Hepatocyte (in vitro differentiated cells): ENCODE measurements at regions not wholly inside any gene's neighbourhood (a gene's known extent, or its start where the extent isn't known, plus 50 kb on each side); places are given as distances from the start of the nearest gene placed in this dataset.
"Not testable (repeated sequence)": the region's sequence is repeated elsewhere in the genome, so short reads cannot be mapped to it uniquely, and the experiment has no call there.

Source experiments
- EZH2 ChIP-seq: fragments of 200-600 bp; sonication (generic); IDR thresholded peaks from 2 replicates; pipeline ENCODE4 v1.6.1; 2016; ENCODE audit warnings: antibody characterized with exemption, mild to moderate bottlenecking, borderline replicate concordance
- TF ChIP-seq, protein P1 (sequence below): fragments of 200-600 bp; sonication (generic); IDR thresholded peaks from 2 replicates; pipeline ENCODE4 v1.5.1; 2016; ENCODE audit warnings: antibody characterized with exemption, mild to moderate bottlenecking; ENCODE audit not compliant: poor library complexity

DNA sequence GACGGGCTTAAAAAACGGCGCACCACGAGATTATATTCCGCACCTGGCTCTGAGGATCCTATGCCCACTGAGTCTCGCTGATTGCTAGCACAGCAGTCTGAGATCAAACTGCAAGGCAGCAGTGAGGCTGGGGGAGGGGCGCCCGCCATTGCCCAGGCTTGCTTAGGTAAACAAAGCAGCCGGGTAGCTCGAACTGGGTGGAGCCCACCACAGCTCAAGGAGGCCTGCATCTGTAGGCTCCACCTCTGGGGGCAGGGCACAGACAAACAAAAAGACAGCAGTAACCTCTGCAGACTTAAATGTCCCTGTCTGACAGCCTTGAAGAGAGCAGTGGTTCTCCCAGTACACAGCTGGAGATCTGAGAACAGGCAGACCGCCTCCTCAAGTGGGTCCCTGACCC, 725.6 kb downstream of the NUP35 start:
- not testable (repeated sequence) for TF ChIP-seq EZH2
- TF ChIP-seq, protein P1, sequence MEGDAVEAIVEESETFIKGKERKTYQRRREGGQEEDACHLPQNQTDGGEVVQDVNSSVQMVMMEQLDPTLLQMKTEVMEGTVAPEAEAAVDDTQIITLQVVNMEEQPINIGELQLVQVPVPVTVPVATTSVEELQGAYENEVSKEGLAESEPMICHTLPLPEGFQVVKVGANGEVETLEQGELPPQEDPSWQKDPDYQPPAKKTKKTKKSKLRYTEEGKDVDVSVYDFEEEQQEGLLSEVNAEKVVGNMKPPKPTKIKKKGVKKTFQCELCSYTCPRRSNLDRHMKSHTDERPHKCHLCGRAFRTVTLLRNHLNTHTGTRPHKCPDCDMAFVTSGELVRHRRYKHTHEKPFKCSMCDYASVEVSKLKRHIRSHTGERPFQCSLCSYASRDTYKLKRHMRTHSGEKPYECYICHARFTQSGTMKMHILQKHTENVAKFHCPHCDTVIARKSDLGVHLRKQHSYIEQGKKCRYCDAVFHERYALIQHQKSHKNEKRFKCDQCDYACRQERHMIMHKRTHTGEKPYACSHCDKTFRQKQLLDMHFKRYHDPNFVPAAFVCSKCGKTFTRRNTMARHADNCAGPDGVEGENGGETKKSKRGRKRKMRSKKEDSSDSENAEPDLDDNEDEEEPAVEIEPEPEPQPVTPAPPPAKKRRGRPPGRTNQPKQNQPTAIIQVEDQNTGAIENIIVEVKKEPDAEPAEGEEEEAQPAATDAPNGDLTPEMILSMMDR, result not testable (repeated sequence)
